ENCODE measurements at regions not wholly inside any gene's neighbourhood (a gene's known extent, or its start where the extent isn't known, plus 50 kb on each side); places are given as distances from the start of the nearest gene placed in this dataset.

DNA sequence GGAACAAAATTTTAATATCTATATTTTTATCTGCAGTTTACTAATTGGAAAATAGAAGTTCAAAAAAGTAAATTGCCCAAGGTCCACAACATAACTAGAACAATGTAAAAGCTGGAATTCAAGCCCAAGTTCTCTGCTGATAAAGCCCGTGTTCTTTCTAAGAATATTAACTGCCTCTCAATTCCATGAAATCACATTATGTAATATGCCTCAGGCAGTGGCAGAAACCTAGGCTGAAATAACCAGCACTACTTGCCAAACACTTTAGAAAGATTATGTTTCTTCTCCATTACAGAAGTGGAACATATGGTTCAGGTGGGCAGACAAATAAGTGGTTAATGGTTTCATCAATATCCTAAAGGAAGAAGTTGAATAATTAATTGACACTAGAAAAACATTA is 56.7 kb upstream of the ADGRL3 start:
- TF ChIP-seq, protein P1, sequence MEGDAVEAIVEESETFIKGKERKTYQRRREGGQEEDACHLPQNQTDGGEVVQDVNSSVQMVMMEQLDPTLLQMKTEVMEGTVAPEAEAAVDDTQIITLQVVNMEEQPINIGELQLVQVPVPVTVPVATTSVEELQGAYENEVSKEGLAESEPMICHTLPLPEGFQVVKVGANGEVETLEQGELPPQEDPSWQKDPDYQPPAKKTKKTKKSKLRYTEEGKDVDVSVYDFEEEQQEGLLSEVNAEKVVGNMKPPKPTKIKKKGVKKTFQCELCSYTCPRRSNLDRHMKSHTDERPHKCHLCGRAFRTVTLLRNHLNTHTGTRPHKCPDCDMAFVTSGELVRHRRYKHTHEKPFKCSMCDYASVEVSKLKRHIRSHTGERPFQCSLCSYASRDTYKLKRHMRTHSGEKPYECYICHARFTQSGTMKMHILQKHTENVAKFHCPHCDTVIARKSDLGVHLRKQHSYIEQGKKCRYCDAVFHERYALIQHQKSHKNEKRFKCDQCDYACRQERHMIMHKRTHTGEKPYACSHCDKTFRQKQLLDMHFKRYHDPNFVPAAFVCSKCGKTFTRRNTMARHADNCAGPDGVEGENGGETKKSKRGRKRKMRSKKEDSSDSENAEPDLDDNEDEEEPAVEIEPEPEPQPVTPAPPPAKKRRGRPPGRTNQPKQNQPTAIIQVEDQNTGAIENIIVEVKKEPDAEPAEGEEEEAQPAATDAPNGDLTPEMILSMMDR (IDR thresholded peaks at IDR 0.05): no peak

DNA sequence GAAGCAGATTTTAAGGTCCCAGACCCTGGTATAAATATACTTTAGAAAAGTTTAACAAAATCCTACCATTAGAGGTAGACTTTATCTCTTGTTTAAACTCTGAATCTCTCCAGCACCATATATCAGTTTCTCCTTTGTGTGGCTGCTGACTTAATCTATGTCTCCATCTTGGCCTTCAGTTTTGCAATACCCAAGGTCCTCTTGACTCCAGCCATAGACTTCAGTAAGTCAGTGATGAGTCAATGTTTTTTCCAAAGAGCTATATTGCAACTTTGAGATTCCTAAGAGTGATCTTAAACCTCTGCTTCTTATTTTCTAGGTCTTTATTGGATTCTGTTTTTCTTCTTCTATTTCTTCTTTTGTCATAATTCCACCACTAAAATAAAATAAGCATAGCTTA is 50.8 kb upstream of the ADGRL3 start:
- TF ChIP-seq, protein P1 (IDR thresholded peaks at IDR 0.05): no peak
